ENCODE measurements at regions not wholly inside any gene's neighbourhood (a gene's known extent, or its start where the extent isn't known, plus 50 kb on each side); places are given as distances from the start of the nearest gene placed in this dataset.
"Not testable (repeated sequence)": the region's sequence is repeated elsewhere in the genome, so short reads cannot be mapped to it uniquely, and the experiment has no call there.

DNA sequence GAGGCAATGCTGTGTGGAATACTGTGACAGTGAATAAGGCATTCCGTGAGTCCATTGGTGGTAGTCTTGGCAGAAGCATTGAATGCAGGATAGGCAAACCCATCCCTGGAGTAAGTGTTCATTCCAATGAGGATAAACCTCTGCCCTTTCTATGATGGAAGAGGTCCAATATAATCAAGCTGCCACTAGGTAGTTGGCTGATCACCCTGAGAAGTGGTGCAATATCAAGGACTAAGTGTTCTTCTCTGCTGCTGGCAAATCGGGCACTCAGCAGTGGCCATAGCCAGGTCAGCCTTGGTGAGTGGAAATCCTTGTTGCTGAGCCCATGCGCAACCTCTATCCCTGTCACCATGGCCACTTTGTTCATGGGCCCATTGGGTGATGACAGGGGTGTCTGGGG lies 70.1 kb downstream of the FBXO4 start:
- H3K4me3 ChIP-seq: no peak overlapping the region
- intact Hi-C loops (cut with DNase I; ENCODE audit: low total_unique reads): no loop called here
- DNase-seq: no peak
- no peaks in the 10 kb centered on the region for H3K27me3 ChIP-seq
- no peaks in the 10 kb centered on the region for H3K4me1 ChIP-seq
- no peak overlapping the region for H3K27ac ChIP-seq
- TF ChIP-seq POLR2A (IDR thresholded peaks at IDR 0.05): no peak
- TF ChIP-seq, protein P1, sequence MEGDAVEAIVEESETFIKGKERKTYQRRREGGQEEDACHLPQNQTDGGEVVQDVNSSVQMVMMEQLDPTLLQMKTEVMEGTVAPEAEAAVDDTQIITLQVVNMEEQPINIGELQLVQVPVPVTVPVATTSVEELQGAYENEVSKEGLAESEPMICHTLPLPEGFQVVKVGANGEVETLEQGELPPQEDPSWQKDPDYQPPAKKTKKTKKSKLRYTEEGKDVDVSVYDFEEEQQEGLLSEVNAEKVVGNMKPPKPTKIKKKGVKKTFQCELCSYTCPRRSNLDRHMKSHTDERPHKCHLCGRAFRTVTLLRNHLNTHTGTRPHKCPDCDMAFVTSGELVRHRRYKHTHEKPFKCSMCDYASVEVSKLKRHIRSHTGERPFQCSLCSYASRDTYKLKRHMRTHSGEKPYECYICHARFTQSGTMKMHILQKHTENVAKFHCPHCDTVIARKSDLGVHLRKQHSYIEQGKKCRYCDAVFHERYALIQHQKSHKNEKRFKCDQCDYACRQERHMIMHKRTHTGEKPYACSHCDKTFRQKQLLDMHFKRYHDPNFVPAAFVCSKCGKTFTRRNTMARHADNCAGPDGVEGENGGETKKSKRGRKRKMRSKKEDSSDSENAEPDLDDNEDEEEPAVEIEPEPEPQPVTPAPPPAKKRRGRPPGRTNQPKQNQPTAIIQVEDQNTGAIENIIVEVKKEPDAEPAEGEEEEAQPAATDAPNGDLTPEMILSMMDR (IDR thresholded peaks at IDR 0.05): no peak
- H3K36me3 ChIP-seq: no peaks in the 10 kb centered on the region
- H3K9me3 ChIP-seq: no peaks in the 10 kb centered on the region

GRCh38 chr5:42001673-42002072 lies 76.6 kb downstream of the FBXO4 start:
- H3K4me3 ChIP-seq: no peak overlapping the region
- intact Hi-C loops (cut with DNase I; ENCODE audit: low total_unique reads): no loop called here

DNA sequence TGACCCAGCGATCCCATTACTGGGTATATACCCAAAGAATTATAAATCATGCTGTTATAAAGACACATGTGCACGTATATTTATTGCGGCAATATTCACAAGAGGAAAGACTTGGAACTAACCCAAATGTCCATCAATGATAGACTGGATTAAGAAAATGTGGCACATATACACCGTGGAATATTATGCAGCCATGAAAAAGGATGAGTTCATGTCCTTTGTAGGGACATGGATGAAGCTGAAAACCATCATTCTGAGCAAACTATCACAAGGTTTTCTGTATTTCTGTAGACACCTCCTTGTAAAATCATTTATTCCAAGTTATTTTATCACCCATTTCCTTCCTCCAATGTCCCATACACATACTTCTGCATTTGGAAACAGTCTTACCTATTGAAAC lies 78.8 kb downstream of the FBXO4 start:
- intact Hi-C loops (cut with DNase I; ENCODE audit: low total_unique reads): not testable (repeated sequence)

More at GRCh38 chr5:42001673-42002072, 76.6 kb downstream of the FBXO4 start:
- DNase-seq: no peak
- no peaks in the 10 kb centered on the region for H3K36me3 ChIP-seq
- no peak overlapping the region for H3K27ac ChIP-seq
- no peaks in the 10 kb centered on the region for H3K4me1 ChIP-seq
- no peaks in the 10 kb centered on the region for H3K27me3 ChIP-seq
- H3K9me3 ChIP-seq: no peaks in the 10 kb centered on the region
- TF ChIP-seq POLR2A (IDR thresholded peaks at IDR 0.05): no peak
- TF ChIP-seq, protein P1 (IDR thresholded peaks at IDR 0.05): no peak

DNA sequence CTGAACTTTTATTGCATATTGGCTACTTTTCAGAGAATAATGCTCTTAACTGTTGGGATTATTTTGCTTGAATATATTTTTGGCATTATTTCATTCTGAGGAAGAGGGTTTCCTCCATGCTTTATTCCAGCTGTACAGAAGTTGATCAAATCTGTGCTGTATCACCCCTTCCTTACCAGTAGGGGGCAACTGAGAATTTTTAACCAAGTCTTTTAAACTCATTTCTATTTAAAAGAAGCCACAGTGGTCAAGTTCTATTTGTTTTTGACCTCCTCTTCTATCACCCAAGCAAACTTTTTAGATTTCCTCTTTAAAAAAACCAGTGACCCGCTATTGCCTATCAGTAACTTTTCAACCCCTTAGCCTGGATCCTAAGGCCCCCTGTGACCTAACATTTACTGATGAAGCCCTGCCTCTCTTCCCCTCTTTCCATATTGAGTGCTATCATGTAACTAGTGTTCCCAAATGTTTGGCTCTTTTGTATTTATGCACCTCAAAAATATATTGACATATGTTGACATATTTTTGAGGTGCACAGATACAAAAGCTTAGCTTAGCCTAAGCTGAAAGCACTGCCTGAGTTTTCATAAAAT lies 80.6 kb downstream of the FBXO4 start:
- no peak overlapping the region for H3K4me3 ChIP-seq
- TF ChIP-seq, protein P1 (IDR thresholded peaks at IDR 0.05): peak; percentile 25 to 49 (median 36)
- TF ChIP-seq POLR2A (IDR thresholded peaks at IDR 0.05): no peak
- H3K36me3 ChIP-seq: no peaks in the 10 kb centered on the region
- H3K27me3 ChIP-seq: no peaks in the 10 kb centered on the region
- H3K9me3 ChIP-seq: no peaks in the 10 kb centered on the region
- intact Hi-C loops (cut with DNase I; ENCODE audit: low total_unique reads): no loop called here
- H3K27ac ChIP-seq: no peak overlapping the region
- no peak for DNase-seq
- H3K4me1 ChIP-seq: no peaks in the 10 kb centered on the region

More for the DNA sequence above, 78.8 kb downstream of the FBXO4 start:
- H3K27me3 ChIP-seq, H3K4me3 ChIP-seq, H3K9me3 ChIP-seq, DNase-seq, H3K4me1 ChIP-seq, H3K36me3 ChIP-seq, H3K27ac ChIP-seq: not testable (repeated sequence)

DNA sequence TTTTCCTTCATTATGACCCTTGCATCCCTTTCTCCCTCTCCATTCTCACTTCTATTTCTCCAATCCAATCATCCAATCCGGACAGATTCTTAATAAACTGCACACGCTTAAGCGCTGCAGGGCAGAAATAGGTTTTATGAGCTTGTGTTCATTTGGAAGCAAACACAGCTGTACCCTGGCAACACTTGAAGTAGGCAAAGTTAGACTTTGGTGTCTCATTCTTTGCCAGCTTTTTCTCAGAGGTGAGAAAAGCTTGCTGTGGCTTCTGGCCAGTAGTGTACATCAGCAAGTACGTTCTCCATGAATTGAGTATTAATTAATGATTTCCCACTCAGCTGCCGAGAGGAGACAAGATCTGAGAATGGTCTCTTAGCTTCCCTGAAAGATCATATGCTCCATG lies 88.5 kb downstream of the FBXO4 start:
- no peaks in the 10 kb centered on the region for H3K4me1 ChIP-seq
- no peaks in the 10 kb centered on the region for H3K9me3 ChIP-seq
- TF ChIP-seq, protein P1 (IDR thresholded peaks at IDR 0.05): no peak
- no peaks in the 10 kb centered on the region for H3K27me3 ChIP-seq
- no peak overlapping the region for H3K27ac ChIP-seq
- intact Hi-C loops (cut with DNase I; ENCODE audit: low total_unique reads): no loop called here
- DNase-seq: no peak
- no peaks in the 10 kb centered on the region for H3K36me3 ChIP-seq
- no peak overlapping the region for H3K4me3 ChIP-seq

DNA sequence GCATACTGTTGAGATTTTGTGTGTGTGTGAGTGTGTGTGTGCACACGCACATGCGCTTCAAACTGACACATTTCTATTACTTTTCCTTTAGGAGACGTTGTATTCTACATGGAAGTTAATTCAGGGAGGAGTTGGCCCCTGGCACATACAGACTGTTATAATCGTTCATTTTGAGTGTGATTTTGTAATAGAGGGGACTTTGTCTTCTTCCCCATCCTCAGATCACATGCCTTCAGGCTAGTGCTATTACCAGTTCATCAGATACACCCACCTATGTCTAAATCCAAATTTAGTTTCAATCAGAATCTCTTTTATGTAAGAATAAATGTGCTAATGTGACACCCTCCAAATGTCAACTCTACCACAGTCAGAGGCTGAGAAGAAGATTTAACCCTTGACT lies 90.2 kb downstream of the FBXO4 start:
- no peak for TF ChIP-seq POLR2A (IDR thresholded peaks at IDR 0.05)
- TF ChIP-seq, protein P1 (IDR thresholded peaks at IDR 0.05): no peak
- Histone ChIP-seq H3K4me1 (no peaks in the 10 kb centered on the region), H3K27ac (no peak overlapping the region), H3K4me3 (no peak overlapping the region), H3K36me3 (no peaks in the 10 kb centered on the region), H3K27me3 (no peaks in the 10 kb centered on the region), H3K9me3 (no peaks in the 10 kb centered on the region)
- intact Hi-C loops (cut with DNase I; ENCODE audit: low total_unique reads): no loop called here
- no peak for DNase-seq

Data from uterus (tissue), 3 donors.